Thyroid gland (tissue), 4 donors: ENCODE measurements at regions not wholly inside any gene's neighbourhood (a gene's known extent, or its start where the extent isn't known, plus 50 kb on each side); places are given as distances from the start of the nearest gene placed in this dataset.

ENCODE experiments used
- CTCF ChIP-seq, 6 experiments: fragments of 200-600 bp in 3 of 6; fragments of 450-650 bp in 3 of 6; sonication (generic) in 3 of 6; IDR thresholded peaks; one replicate each; pipeline ENCODE4 v1.5.1; 2016 to 2019; ENCODE audit warnings: antibody characterized with exemption in 6 of 6, mild to moderate bottlenecking in 2 of 6, inconsistent platforms in 1 of 6, moderate library complexity in 1 of 6
- POLR2A ChIP-seq, 2 donors: fragments of 450-650 bp; IDR thresholded peaks; one replicate each; pipeline ENCODE4 v1.6.1; 2017; ENCODE audit warnings: antibody characterized with exemption in 2 of 2, mild to moderate bottlenecking in 2 of 2, moderate library complexity in 1 of 2

DNA sequence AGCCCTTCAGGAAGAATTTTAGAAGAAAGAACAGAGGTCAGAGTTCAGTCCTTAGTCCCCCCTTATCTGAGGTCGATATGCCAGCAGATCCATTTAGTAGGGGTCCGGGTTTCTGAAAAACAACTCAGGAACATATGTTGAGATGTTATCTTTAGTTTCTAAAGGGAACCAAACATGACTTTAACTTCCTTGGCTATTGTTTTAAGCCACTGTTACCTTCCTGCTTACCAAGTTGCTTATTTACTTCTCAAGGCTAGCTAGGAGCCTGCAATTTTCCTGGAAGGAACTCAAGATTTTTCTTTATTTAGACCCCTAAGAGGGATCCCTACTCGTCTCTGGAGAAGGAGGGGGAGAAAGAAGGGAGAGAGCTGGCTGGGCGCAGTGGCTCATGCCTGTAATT is 54.3 kb downstream of the KCNC4 start:
- TF ChIP-seq CTCF (IDR thresholded peaks at IDR 0.05): no peak
- TF ChIP-seq POLR2A (IDR thresholded peaks at IDR 0.05): no peak
